Suppressor macrophage treated with lipopolysaccharide for 1 hour (primary cell): ENCODE measurements at regions not wholly inside any gene's neighbourhood (a gene's known extent, or its start where the extent isn't known, plus 50 kb on each side); places are given as distances from the start of the nearest gene placed in this dataset.

Experiments
- DNase-seq, 3 donors: peaks; one replicate each; pipeline ENCODE4 v3.0.0-alpha.2; 2020 to 2022

- DNase-seq, result no peak
These were observed 86.7 kb upstream of the C1QTNF7 start for GRCh38 chr4:15340902-15341732.

- DNase-seq, result no peak
These were observed 86.0 kb upstream of the C1QTNF7 start for GRCh38 chr4:15341733-15342300.

GRCh38 chr4:15343000-15343399 lies 84.8 kb upstream of the C1QTNF7 start:
- no peak for DNase-seq

GRCh38 chr4:15343581-15343980 lies 84.3 kb upstream of the C1QTNF7 start:
- DNase-seq, result no peak

GRCh38 chr4:15344041-15344440 lies 83.8 kb upstream of the C1QTNF7 start:
- no peak for DNase-seq

GRCh38 chr4:15345134-15345533 lies 82.7 kb upstream of the C1QTNF7 start:
- DNase-seq, result no peak

GRCh38 chr4:15348236-15348635 lies 79.6 kb upstream of the C1QTNF7 start:
- DNase-seq, result no peak

- no peak for DNase-seq
These were observed 79.1 kb upstream of the C1QTNF7 start for GRCh38 chr4:15348695-15349094.

GRCh38 chr4:15349531-15349935 lies 78.3 kb upstream of the C1QTNF7 start:
- DNase-seq, result no peak

- DNase-seq, result no peak
These were observed 77.9 kb upstream of the C1QTNF7 start for GRCh38 chr4:15349965-15350364.

GRCh38 chr4:15352524-15352923 lies 75.3 kb upstream of the C1QTNF7 start:
- no peak for DNase-seq

GRCh38 chr4:15353207-15353606 lies 74.6 kb upstream of the C1QTNF7 start:
- no peak for DNase-seq

- DNase-seq, result no peak
These were observed 73.2 kb upstream of the C1QTNF7 start for GRCh38 chr4:15354371-15355297.

- DNase-seq, result no peak
These were observed 66.3 kb upstream of the C1QTNF7 start for GRCh38 chr4:15361529-15361928.

- no peak for DNase-seq
These were observed 65.3 kb upstream of the C1QTNF7 start for GRCh38 chr4:15362541-15362940.

GRCh38 chr4:15364183-15364582 lies 63.6 kb upstream of the C1QTNF7 start:
- no peak for DNase-seq

- no peak for DNase-seq
These were observed 62.2 kb upstream of the C1QTNF7 start for GRCh38 chr4:15365641-15366040.

- peak; percentile 65 to 86 (median 67) for DNase-seq
These were observed 61.1 kb upstream of the C1QTNF7 start for GRCh38 chr4:15366721-15367120.

- DNase-seq, result peak; percentile 52 to 84 (median 76)
These were observed 59.0 kb upstream of the C1QTNF7 start for GRCh38 chr4:15368856-15369255.

- DNase-seq, result no peak
These were observed 57.5 kb upstream of the C1QTNF7 start for GRCh38 chr4:15370296-15370695.

GRCh38 chr4:15373363-15373762 lies 54.5 kb upstream of the C1QTNF7 start:
- DNase-seq, result no peak

GRCh38 chr4:15374656-15375055 lies 53.2 kb upstream of the C1QTNF7 start:
- no peak for DNase-seq

- peak; percentile 22 to 55 (median 51) for DNase-seq
These were observed 52.2 kb upstream of the C1QTNF7 start for GRCh38 chr4:15375667-15376066.
